GM21390 (cell line): ENCODE measurements at regions not wholly inside any gene's neighbourhood (a gene's known extent, or its start where the extent isn't known, plus 50 kb on each side); places are given as distances from the start of the nearest gene placed in this dataset.

ENCODE experiments used
- ATAC-seq: cut with Tn5 transposase; IDR thresholded peaks from one replicate; pipeline ENCODE4 v1.9.1; 2021; ENCODE audit not compliant: unreplicated experiment

GRCh38 chr11:128407962-128408361, 179.4 kb downstream of the ETS1 start:
- no peak for ATAC-seq

- ATAC-seq = peak; percentile 60
Measured at GRCh38 chr11:128405714-128406662, 181.4 kb downstream of the ETS1 start.

- ATAC-seq = no peak
Measured at GRCh38 chr11:128405112-128405511, 182.2 kb downstream of the ETS1 start.

- no peak for ATAC-seq
Measured at GRCh38 chr11:128404437-128404836, 182.9 kb downstream of the ETS1 start.

GRCh38 chr11:128400382-128401203, 186.8 kb downstream of the ETS1 start:
- ATAC-seq = no peak

GRCh38 chr11:128399251-128400121, 187.9 kb downstream of the ETS1 start:
- ATAC-seq = peak; percentile 69

- peak; percentile 46 for ATAC-seq
Measured at GRCh38 chr11:128398517-128399250, 188.7 kb downstream of the ETS1 start.

- ATAC-seq = no peak
Measured at GRCh38 chr11:128397362-128397761, 190.0 kb downstream of the ETS1 start.

- ATAC-seq = no peak
Measured at GRCh38 chr11:128394431-128395089, 192.8 kb downstream of the ETS1 start.

GRCh38 chr11:128392259-128392658, 195.1 kb downstream of the ETS1 start:
- ATAC-seq = no peak

GRCh38 chr11:128391811-128392210, 195.5 kb downstream of the ETS1 start:
- no peak for ATAC-seq

- no peak for ATAC-seq
Measured at GRCh38 chr11:128390246-128390645, 197.1 kb downstream of the ETS1 start.

GRCh38 chr11:128389461-128389976, 197.8 kb downstream of the ETS1 start:
- no peak for ATAC-seq

- no peak for ATAC-seq
Measured at GRCh38 chr11:128388206-128388815, 199.0 kb downstream of the ETS1 start.

- no peak for ATAC-seq
Measured at GRCh38 chr11:128379587-128380580, 207.5 kb downstream of the ETS1 start.

GRCh38 chr11:128375961-128376360, 211.4 kb downstream of the ETS1 start:
- ATAC-seq = no peak

GRCh38 chr11:128374026-128374425, 213.3 kb downstream of the ETS1 start:
- ATAC-seq = no peak

- no peak for ATAC-seq
Measured at GRCh38 chr11:128372977-128373376, 214.4 kb downstream of the ETS1 start.
